Neural crest cell (in vitro differentiated cells): ENCODE measurements at regions not wholly inside any gene's neighbourhood (a gene's known extent, or its start where the extent isn't known, plus 50 kb on each side); places are given as distances from the start of the nearest gene placed in this dataset.

ENCODE experiments used
- DNase-seq: peaks from one replicate; pipeline ENCODE4 v3.0.0; 2021; ENCODE audit warnings: low read depth, mixed read lengths, low spot score
- H3K27ac Mint-ChIP-seq: one replicate; pipeline ENCODE4 v1.8.0; 2021; ENCODE audit warnings: mild to moderate bottlenecking, mixed read lengths; ENCODE audit not compliant: unreplicated experiment
- H3K27me3 Mint-ChIP-seq: 2 replicates; pipeline ENCODE4 v1.8.0; 2021; ENCODE audit warnings: low read depth, mild to moderate bottlenecking, mixed read lengths
- H3K36me3 Mint-ChIP-seq: 2 replicates; pipeline ENCODE4 v1.8.0; 2021; ENCODE audit warnings: low read depth, mild to moderate bottlenecking, mixed read lengths
- H3K4me1 Mint-ChIP-seq: 2 replicates; pipeline ENCODE4 v1.8.0; 2021; ENCODE audit warnings: mixed read lengths
- H3K4me3 Mint-ChIP-seq: one replicate; pipeline ENCODE4 v1.8.0; 2021; ENCODE audit warnings: mild to moderate bottlenecking, mixed read lengths
- H3K9me3 Mint-ChIP-seq: 2 replicates; pipeline ENCODE4 v1.8.0; 2021; ENCODE audit warnings: mixed read lengths
- TF ChIP-seq, protein P1 (sequence below): fragments of 200-600 bp; sonication (generic); conservative IDR thresholded peaks from 2 replicates; pipeline ENCODE4 v1.5.0; 2021; ENCODE audit warnings: antibody characterized with exemption, mild to moderate bottlenecking

DNA sequence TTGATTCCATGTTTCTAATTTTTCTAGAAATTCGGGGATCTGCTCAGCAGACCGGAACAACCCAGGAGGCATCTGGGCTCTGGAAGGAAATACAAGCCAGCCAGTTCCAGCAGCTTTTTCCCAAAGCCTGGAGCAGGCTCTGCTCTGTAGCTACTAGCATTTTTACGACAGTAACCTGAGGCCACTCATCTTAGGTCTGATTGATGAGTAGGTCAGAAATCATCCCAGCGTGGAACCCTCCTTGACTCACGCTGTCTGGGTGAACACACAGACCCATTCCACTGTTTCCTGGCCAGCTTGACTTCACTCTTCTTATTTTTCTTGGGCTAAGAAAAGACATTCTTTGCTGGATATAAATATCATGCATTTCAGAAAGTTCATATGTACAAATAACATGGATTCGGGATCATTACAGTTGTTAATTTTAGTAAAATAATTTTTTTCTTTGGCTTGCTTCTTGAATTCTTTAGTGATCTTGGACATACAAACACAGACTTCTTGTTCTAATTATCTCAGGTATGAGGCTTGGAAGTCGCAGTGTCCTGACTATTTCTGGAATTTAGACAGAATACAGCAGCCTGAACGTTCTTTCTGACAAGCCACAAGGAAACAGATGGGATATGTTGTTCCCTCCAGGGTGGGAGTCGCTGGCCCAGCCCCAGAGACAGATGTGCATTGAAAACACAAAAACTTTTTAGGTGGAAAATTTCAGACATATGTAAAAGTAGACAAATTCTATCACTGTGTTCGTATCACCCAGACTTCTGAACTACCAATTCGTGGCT, 54.6 kb upstream of the PITRM1 start:
- Mint-ChIP-seq H3K36me3 (no peaks in the 10 kb centered on the region), H3K4me1 (peaks cover 12% of the 10 kb centered on the region), H3K27ac (no peak overlapping the region), H3K9me3 (no peaks in the 10 kb centered on the region), H3K27me3 (no peaks in the 10 kb centered on the region), H3K4me3 (no peak overlapping the region)
- no peak for DNase-seq
- TF ChIP-seq, protein P1, sequence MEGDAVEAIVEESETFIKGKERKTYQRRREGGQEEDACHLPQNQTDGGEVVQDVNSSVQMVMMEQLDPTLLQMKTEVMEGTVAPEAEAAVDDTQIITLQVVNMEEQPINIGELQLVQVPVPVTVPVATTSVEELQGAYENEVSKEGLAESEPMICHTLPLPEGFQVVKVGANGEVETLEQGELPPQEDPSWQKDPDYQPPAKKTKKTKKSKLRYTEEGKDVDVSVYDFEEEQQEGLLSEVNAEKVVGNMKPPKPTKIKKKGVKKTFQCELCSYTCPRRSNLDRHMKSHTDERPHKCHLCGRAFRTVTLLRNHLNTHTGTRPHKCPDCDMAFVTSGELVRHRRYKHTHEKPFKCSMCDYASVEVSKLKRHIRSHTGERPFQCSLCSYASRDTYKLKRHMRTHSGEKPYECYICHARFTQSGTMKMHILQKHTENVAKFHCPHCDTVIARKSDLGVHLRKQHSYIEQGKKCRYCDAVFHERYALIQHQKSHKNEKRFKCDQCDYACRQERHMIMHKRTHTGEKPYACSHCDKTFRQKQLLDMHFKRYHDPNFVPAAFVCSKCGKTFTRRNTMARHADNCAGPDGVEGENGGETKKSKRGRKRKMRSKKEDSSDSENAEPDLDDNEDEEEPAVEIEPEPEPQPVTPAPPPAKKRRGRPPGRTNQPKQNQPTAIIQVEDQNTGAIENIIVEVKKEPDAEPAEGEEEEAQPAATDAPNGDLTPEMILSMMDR = no peak

DNA sequence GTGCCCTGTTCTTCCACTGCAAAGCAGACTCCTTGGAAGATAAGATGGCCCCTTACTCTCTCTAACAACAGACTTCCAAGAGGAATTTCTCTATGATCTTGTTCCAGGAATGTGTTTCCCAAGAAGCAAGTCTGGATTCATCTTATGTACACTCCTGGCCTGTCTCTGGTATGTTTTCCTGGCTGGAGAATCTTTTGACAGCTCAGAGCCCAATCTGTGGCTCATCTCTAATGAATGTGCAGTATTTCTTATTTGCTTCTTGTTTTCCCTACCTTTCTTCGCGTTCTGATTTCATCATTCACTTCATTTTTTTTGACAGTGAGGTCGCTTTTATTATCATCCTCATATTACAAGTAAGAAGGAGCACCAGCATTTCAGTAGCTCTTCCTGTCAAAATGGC, 53.0 kb upstream of the PITRM1 start:
- H3K4me1 Mint-ChIP-seq = peaks cover 12% of the 10 kb centered on the region
- H3K27ac Mint-ChIP-seq = no peak overlapping the region
- no peaks in the 10 kb centered on the region for H3K27me3 Mint-ChIP-seq
- TF ChIP-seq, protein P1 = no peak
- no peak for DNase-seq
- H3K36me3 Mint-ChIP-seq = no peaks in the 10 kb centered on the region
- H3K9me3 Mint-ChIP-seq = peaks cover 2% of the 10 kb centered on the region
- no peak overlapping the region for H3K4me3 Mint-ChIP-seq

DNA sequence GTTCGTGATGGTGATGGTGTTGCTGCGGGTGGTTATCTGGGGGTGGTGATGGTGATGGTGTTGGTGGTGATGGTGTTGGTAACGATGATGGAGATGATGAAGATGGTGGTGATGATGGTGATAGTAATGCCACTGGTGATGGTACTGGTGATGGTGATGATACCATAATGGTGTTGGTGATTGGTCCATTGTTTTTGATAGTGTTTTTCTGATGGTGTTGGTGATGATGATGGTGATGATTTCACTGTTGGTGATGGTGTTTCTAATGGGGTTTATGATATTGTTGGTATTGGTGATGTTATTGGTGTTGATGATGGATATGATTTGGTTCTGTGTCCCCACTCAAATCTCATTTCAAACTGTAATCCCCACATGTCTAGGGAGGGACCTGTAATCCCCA, 51.7 kb upstream of the PITRM1 start:
- peaks cover 12% of the 10 kb centered on the region for H3K4me1 Mint-ChIP-seq
- peaks cover 5% of the 10 kb centered on the region for H3K9me3 Mint-ChIP-seq
- no peak for DNase-seq
- H3K27ac Mint-ChIP-seq = no peak overlapping the region
- H3K27me3 Mint-ChIP-seq = no peaks in the 10 kb centered on the region
- H3K4me3 Mint-ChIP-seq = no peak overlapping the region
- TF ChIP-seq, protein P1 = no peak
- H3K36me3 Mint-ChIP-seq = no peaks in the 10 kb centered on the region

DNA sequence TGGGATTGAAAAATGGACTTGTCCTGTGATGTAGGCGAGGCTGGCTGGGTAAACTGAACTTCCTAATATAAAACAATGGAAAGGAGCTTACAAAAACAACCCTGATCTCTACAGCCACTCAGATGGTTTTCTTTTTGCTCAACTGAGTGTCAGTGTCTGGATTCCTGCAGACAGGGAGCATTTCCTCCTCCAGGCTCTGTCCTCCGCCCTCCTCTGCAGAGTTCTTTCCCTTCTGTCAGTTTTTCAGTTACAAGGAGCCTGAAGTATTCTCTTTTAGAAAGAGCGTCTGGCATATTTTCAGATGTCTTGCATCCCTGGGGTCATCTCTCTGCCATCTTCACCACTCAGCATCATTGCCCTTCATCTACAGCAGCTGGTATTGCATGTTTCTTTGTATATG, 50.0 kb upstream of the PITRM1 start:
- Mint-ChIP-seq H3K27me3 (no peaks in the 10 kb centered on the region), H3K27ac (no peak overlapping the region), H3K36me3 (no peaks in the 10 kb centered on the region), H3K4me3 (no peak overlapping the region), H3K4me1 (peaks cover 7% of the 10 kb centered on the region), H3K9me3 (peaks cover 9% of the 10 kb centered on the region)
- DNase-seq = no peak
- TF ChIP-seq, protein P1 = no peak
